ENCODE measurements at regions not wholly inside any gene's neighbourhood (a gene's known extent, or its start where the extent isn't known, plus 50 kb on each side); places are given as distances from the start of the nearest gene placed in this dataset.
A peak's percentile ranks its signal among the peaks of the same experiment; 100 is the strongest.
"Not testable (repeated sequence)": the region's sequence is repeated elsewhere in the genome, so short reads cannot be mapped to it uniquely, and the experiment has no call there.

DNA sequence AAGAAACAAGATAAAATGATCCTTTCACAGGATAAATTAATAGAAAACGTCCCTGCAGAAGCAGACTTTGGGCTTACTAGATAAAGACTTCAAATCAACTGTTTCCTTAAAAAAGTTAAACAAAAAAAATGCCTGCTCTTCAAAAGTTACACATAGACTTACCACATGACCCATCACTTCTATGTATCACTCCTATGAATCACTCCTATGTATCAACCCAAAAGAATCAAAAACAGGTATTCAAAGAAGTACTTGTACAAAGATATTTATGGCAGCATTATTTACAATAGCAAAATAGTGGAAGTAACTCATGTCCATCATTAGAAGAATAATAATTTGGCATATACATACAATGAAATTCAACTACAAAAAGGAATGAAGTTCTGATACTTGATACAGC, 56.3 kb upstream of the PRDM9 start:
- DNase-seq, result no peak

DNA sequence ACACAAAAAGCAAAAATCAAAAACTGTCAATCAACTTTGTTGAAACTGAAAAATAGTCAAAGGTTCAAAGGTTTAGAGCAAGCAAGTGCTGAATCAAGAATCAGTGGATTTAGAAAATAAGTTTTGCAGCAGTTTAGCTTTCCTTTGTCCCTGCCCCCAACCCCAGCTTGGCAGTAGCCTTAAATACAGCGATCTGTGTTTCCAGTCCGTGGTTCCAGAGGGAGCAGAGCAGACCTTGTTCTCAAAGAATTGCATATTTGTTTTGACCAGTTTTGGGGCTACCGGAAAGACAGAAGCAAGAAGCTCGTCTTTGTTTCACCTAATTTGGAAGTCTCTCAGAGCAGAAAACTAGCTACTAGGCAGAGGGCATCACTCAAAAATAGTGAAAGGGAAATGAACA, 57.2 kb upstream of the PRDM9 start:
- no peak for DNase-seq

DNA sequence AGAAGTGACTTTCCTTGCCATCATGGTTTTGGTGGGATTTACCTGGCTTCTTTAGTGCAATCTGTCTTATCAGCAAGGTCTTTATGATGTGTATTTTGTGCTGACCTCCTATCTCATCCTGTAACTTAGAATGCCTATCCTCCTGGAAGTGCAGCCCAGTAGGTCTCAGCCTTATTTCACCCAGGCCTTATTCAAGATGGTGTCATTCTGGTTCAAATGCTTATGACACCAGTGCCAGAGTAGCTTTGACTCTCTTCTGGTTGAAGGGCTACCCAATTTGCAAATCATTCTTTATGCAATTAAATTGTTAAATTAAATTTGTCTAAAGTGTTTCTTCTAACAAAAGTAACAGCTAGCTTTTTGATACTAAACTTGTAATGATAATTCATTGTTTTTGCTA, 58.8 kb upstream of the PRDM9 start:
- DNase-seq, result no peak

DNA sequence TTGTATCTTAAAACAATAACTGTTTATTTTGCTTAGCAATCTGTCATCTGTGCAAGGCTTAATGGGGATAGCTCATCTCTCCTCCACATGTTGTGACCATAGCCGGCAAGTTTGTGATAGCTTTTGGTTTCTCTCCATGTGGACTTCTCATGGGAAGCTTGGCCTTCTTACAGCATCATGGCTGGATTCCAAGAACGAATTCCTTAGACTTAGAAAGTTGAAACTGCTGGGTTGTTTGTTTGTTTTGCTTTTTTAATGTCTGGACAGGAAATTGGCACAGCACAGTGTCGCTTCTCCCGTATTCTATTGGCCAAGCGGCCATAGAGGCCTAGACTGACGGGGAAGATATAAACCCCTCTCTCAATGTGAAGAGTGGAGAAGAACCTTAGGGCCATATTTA, 61.0 kb upstream of the PRDM9 start:
- DNase-seq, result no peak

DNA sequence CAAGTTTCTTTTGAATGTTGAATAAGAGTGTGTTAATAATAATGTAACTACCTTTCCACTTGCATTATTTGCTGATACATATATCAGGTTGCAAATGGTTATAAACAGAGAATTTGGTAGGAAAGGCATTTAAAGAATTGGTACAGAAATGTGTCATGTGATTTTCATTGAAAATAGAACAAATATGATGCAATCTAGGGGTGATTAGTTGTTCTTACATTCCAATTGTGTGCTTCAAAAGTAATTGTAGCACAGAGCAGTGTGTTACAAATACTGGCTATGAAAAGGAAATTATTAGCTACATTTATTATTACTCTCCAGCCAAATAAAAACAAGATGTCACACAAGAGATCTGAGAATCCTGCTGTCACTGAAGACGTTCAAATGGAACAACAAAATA, 61.8 kb upstream of the PRDM9 start:
- DNase-seq, result no peak

DNA sequence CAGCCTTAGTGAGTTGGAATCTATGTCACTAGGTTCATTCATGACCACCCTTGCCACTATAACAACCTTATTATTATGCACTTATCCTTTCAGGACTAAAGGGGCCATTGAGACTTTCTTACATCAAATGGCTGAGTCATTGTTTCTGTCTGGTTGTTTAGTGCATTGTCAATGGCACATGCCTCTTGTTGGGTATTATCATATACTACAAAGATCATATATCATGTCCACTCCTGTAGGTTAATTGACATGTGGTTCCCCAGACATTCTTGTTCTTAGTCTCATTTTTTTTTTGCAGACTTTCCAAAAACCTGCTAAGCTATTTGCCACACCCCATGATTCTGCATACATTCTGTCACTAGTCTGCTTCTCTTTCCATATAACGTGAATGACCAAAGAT, 66.7 kb upstream of the PRDM9 start:
- peak; percentile 8 for DNase-seq

DNA sequence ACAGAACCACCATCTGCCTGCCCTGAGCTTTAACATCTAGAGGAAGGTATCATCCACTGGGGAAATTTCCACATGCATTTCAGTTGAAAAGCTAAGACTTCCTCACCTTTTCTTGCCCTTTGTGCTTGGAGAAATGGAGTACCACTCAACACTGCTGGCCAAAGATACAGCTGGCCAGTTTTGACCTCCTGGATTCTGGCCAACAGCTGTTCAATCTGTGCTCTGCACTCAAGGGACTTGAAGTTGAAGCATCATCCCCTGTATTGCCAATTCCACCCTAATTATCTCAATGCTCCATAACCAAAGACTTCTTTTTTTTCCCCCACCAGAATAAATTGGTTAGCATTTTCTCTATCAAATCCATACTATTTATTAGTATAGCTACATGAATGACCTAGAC, 70.4 kb upstream of the PRDM9 start:
- DNase-seq, result no peak

DNA sequence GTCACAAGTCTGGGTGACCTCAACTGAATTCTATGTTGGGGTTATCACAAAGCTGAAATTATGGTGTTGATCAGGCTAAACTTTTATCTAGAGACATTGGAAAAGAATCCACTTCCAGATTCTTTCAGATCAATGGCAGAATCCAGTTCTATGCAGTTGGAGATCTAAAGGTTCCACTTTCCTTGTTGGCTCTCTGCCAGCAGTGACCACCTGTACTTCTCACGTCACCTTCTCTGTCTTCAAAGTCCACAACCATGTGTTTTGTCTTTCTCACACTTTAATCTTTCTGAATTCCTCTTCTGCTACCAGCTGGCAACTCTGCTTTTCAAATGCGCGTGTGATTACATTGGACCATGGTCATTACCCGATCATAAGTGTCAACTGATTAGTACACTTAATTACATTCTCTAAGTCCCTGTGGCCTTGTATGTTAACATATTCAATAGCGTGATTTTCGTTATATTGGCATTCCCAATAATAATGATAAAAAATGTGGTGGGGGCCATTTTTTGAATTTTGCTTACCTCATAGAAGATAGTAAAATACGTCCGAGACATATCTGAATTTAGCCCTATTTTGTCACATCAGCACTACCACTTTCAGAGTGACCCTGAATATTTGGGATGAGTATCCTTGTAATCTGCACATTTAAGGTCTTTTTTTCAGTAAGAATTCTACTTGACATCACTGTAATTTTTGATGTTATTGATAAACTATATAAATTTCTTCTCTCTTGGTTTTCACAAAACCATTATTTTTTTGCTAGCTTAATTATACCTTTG, 73.7 kb upstream of the PRDM9 start:
- no peak for DNase-seq

DNA sequence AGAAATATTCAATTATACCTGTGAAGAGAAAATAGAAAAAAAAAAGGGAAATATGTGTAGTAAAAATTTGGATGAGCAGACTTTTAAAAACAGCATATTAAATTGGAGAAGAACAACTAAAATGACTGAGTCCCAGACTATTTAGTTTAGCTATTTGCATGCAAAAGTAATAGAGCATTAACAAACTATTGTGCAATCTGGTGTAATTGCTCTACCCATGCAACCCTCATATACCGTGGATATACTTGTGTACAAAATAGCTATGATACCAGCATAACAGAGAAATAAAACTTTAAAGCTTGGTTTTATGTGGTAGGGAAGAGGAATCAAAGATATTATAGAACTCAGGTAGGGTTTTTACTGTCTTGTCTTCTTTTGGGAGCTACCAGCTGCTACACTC, 78.7 kb upstream of the PRDM9 start:
- DNase-seq, result no peak

DNA sequence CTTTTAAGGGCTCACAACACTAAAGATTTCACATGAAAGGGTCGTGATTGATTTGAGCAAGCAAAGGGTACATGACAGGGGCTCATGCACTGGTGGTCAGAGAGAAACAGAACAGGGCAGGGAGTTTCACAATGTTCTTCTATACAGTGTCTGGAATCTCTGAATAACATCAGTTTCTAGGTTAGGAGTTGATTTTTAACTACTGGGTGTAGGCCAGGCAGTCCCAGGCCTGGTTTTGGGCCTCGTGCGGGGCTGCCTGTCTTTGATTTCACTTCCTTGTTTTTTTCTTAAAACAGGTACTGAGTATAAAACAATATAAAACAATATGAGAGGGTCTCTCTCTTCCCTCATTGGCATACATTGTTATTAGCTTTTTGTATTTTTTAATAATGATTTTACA, 87.2 kb upstream of the PRDM9 start:
- DNase-seq, result not testable (repeated sequence)

DNA sequence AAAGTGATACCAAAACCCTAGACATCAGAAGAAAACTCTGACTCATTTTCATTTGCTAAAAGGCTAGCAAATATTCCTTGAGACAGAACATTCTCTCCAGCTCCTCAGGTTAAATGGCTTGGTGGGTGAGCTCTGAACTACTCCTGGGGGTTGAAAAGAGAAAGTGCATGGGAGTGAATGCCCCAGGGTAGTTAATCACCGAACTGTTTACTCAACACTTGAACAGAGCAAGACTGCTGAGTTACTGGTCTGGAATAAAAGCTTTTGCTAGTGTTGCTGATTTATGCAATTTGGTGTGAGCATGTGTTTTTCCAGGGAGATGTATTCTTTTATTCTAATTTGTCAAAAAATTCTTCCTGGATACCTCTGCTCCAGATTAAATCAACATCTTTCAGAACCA, 88.3 kb upstream of the PRDM9 start:
- DNase-seq, result peak; percentile 74

DNA sequence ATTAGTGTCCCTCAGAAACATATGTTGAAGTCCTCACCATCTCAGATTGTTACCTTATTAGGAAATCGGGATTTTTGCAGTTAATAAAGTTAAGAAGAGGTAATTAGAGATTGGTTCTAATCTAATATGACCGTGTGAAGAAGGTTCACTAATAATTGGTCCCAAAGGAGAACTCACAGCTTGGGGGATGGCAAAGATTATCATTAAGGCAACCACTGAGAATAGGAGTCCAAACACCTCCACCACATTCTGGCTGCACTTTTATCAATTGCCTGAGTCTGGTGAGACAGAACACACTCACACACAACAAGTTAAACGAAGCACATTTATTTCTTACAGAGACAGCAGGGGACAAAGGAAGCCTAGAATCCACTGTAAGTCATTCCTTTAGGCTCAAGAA, 94.9 kb upstream of the PRDM9 start:
- no peak for DNase-seq

DNA sequence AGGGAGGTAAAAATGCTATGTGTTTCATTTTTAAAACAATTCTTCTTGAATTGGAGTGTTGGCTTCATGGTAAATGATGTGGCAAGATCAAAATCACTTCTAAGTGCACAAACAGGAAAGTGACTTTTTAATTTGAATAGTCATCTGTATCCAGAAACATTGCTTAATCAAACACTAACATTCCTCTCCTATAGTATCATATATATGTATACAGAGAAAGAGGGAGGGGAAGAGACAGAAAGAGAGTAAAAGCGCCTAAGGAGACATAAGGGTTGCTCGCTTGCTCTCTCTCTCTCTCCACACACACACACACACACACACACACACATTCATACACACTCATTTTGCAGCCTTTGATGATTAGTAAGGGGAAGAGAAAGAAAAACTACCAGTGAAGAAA, 95.4 kb upstream of the PRDM9 start:
- peak; percentile 15 for DNase-seq

DNA sequence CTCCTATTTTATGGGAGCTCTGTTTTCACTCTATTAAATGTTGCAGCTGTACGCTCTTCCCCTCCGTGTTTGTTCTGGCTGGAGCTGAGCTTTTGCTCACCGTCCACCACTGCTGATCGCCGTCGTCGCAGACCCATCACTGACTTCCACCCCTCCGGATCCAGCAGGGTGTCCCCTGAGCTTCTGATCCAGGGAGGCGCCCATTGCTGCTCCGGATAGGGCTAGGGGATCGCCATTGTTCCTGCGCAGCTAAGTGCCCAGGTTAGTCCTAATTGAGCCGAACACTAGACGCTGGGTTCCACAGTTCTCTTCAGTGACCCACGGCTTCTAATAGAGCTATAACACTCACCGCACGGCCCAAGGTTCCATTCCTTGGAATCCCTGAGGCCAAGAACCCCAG, 96.2 kb upstream of the PRDM9 start:
- peak; percentile 57 for DNase-seq

DNA sequence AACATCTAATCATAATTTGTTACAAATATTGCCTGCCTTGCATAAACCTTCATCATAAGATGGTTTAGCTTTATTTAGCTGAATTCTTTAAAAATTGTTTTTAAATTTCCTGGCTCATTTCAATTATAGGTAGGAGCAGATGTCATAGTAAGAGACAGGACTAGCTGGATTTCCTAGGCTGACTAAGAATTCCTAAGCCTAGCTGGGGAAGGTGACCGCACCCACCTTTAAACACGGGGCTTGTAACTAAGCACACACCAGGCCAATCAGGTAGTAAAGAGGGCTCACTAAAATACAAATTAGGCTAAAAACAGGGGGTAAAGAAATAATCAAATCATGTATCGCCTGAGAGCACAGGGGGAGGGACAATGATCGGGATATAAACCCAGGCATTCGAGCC, 96.6 kb upstream of the PRDM9 start:
- DNase-seq, result peak; percentile 21

DNA sequence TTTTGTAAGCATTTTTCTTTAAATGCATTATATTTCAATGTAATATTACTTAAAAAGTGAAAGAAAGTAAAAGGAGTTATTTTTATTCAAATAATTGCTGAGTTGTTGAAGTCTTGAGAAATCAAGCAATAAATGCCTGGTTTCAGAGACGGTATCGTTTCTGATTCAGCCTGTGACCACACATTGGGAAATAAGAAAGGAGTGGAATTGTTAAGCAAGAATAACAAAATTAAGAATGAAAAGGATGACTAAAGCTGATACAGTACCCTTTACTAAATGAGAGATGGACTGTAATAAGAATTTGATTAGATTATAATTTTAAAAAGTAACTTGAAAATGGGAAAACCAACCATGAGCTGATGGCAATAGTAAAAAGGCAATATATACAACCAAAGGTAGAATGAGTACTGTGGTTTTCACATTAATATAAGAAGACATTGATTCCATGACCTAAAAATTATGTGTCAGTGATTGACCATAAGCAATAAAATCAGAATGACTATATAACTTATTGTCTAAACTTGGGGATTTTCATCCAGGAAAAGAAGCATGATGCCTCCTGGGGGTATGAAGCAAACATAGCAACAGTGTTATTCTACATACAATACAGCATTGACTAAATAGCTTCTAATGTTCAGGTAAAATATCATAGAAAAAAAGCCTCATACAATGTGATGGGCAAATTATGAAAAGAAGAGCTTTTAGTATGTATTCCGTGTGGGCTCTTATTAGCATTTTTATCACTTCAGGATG, 101.9 kb upstream of the PRDM9 start:
- DNase-seq, result peak; percentile 5

DNA sequence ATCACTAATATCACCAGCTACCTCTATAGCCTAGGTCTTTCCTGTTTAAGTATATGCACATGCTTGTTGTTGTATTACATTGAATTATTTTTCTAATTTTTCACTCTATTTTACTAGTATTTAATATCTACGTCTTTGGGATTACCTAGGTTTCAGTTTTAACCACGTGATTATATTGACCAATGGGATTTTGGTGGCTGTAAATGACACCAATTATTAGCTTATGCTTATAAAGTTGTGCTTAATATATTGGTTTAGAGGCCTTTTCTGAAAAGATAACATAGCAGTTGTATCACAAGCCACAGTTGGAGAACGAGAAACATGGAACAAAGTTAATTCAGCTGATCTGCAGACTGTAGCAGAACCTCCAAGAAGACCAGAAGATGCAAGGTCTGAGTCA, 104.8 kb upstream of the PRDM9 start:
- DNase-seq, result no peak

DNA sequence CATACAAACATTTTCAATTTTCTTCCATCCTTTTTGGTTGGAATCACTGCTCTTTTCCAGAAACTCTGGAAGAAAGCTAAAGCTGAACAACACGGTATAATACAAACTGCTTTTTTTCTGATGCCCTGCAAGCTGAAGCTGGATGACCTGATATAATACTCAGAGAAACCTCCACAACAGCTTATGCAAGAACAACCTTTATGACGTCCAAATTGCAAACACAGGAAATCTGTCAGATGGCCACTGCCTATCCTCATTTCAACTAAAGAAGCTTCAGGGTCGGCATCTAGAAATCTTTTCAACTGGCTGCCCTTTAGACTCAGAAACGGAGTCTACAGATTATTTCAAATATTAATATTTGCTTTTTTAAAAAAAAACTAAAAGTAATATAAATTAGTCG, 106.5 kb upstream of the PRDM9 start:
- no peak for DNase-seq

DNA sequence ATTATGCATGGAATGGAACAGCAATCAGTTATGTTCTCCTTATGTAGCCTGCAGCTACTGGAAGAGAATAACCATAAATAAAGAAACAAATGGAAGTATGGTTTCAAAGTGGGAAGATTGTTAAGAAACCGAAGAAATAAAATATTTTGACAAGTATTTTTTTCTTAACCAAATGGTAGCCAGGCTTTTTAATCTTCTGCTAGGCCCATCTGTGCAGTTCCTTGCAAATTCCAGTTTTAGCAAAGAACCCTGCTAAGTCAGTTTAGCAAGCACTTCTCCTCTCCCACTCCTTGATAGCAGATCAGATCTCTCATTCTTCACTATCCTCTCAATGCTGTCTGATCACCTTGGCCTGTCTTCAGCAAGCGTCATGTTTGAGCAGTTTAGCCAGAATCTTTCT, 111.1 kb upstream of the PRDM9 start:
- no peak for DNase-seq

DNA sequence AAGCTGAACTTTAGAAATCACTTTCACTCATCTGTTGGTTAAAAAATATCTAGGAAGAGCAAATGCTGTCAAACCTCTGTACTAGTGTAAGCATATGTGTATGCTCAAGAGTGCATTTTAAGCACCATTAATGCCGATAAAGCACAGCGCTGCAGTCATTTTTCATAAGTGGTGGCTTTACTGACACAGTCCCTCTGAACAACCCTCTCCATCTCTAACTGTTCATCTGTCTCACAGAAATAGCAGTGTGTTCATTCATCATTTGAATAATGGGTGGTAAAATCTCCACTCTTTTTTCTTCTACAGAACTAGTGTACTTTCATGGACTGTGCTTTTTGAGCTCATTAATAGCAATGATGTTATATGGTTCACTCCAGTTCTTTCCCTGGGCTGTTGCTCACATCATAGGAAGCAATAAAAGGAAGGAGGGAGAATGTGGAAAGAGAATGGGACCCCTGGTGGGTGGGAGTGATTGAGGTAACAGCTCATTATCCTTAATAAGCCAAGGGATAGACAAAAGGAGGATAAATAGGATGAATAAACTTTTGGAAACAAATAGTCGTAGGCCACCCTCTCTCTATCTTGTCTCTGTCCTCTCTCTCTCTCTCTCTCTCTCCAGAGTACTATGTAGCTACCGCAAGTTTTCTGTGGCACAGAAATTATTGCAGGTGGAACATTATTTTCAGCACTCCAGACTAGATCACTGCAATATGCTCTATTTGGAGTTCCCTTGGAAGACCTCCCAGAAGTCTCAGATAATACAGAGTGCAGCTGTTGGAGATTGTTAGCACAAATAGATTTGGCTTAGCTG, 117.9 kb upstream of the PRDM9 start:
- no peak for DNase-seq

DNA sequence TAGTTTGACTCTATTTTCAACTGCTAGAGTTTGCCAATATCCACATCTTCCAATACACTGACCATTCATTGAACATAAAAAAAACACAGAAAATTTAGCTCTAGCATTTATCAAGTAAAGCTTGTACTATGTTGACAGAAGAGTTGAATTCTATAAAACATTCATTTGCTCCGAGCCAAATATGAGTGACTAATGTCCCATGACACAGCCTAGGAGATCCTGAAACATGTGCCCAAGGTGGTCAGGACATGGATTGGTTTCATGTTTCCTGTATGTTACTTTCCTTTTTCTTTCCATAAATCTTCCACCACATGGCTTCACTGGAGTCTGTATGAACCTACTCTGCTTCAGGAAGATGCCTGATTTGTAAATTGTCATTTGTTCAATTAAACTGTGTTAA, 122.4 kb upstream of the PRDM9 start:
- DNase-seq, result no peak

DNA sequence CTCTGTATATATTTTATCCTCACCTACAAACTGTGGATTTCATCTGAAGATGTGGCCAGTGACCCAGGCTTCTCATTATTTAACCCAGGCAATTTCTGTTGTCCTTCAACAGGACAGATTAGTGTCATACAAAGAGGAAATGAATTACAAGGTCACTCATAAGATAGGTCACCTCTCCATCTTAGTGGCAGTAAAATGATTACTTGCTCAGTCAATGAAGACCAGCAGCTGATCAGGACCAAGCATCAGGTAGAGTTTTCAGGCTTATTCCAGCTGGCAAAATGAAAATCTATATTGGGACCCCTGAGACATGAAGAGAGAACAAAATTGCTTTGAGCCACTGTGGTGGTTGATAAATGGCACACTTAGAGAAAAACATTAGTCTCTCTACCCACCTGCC, 135.2 kb upstream of the PRDM9 start:
- no peak for DNase-seq

DNA sequence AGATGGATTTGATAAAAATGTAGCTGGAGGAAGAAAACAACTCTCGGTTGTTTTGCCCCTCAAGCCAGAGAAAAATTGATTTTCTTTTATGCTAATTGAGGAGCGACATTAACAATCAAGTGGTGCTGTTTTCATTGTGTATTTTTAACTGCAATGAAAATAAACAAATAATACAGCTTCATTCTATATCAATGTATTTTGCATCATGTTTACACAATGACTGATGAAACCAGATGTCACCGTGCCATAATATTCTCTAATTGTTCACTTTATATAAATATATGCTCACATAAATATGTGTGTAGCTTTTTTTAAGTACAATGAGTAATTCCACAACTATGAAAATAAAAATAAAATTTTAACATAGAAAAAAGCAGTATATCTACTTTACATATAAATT, 139.0 kb upstream of the PRDM9 start:
- no peak for DNase-seq

DNA sequence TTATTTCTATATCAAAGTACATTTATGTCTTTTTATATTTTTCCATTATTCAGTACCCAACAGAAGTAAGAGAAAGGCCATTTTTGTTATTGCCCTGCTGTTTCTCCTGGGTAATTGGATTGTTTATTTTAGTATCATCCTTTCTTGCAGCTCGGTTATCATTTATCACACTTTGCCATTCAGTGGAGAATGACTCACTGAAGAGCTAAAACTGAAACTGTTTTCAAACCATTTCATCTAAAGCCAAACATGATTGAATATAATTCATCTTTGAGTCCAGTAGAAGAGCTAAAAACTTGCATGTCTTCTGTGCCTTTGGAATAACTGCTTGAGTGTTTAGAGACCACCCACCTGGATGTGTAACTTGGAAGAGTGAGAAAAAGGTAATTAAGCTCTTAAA, 139.5 kb upstream of the PRDM9 start:
- peak; percentile 28 for DNase-seq
